A549 (cell line): ENCODE measurements at regions not wholly inside any gene's neighbourhood (a gene's known extent, or its start where the extent isn't known, plus 50 kb on each side); places are given as distances from the start of the nearest gene placed in this dataset.

Experiments
- BHLHE40 ChIP-seq: IDR thresholded peaks from 2 replicates; pipeline ENCODE4 v1.6.1; 2012; ENCODE audit warnings: low read depth, low read length, inconsistent platforms
- CBX2 ChIP-seq: fragments of 200-600 bp; sonication (generic); IDR thresholded peaks from 2 replicates; pipeline ENCODE4 v1.6.1; 2016; ENCODE audit warnings: low read depth, mild to moderate bottlenecking, borderline replicate concordance
- EP300 ChIP-seq, 2 experiments: fragments of >200 bp; sonication (Bioruptor Twin); formaldehyde crosslinking; IDR thresholded peaks; 2 replicates in 1 of 2; 3 replicates in 1 of 2; pipeline ENCODE4 v1.6.1; 2016 to 2017
- HOXB5 ChIP-seq: fragments of 250-450 bp; sonication (Bioruptor Pico); IDR thresholded peaks from 2 replicates; pipeline ENCODE4 v1.5.0; 2020; ENCODE audit warnings: mild to moderate bottlenecking, moderate library complexity
- KDM1A ChIP-seq: fragments of 200-600 bp; sonication (generic); IDR thresholded peaks from 2 replicates; pipeline ENCODE4 v1.6.1; 2016; ENCODE audit warnings: low read depth, mild to moderate bottlenecking
- MAFK ChIP-seq: fragments of 450-650 bp; IDR thresholded peaks from 2 replicates; pipeline ENCODE4 v1.6.1; 2014; ENCODE audit not compliant: partially characterized antibody
- POLR2A ChIP-seq: IDR thresholded peaks from 2 replicates; pipeline ENCODE4 v1.6.1; 2012; ENCODE audit warnings: mild to moderate bottlenecking, low read length
- RARB ChIP-seq: fragments of 250-450 bp; sonication (Bioruptor Pico); IDR thresholded peaks from 2 replicates; pipeline ENCODE4 v1.8.0; 2021; ENCODE audit warnings: mild to moderate bottlenecking, moderate library complexity
- TP53 ChIP-seq: fragments of 250-450 bp; sonication (Bioruptor Pico); IDR thresholded peaks from 2 replicates; pipeline ENCODE4 v1.5.0; 2021; ENCODE audit warnings: mild to moderate bottlenecking, moderate library complexity
- TF ChIP-seq, protein P1 (sequence below): fragments of >200 bp; sonication (Bioruptor Twin); formaldehyde crosslinking; IDR thresholded peaks from 3 replicates; pipeline ENCODE4 v1.5.1; 2016
- TF ChIP-seq, protein P2 (sequence below): fragments of 450-650 bp; IDR thresholded peaks from 2 replicates; pipeline ENCODE4 v1.6.1; 2014; ENCODE audit warnings: antibody characterized with exemption

- TF ChIP-seq, protein P1, sequence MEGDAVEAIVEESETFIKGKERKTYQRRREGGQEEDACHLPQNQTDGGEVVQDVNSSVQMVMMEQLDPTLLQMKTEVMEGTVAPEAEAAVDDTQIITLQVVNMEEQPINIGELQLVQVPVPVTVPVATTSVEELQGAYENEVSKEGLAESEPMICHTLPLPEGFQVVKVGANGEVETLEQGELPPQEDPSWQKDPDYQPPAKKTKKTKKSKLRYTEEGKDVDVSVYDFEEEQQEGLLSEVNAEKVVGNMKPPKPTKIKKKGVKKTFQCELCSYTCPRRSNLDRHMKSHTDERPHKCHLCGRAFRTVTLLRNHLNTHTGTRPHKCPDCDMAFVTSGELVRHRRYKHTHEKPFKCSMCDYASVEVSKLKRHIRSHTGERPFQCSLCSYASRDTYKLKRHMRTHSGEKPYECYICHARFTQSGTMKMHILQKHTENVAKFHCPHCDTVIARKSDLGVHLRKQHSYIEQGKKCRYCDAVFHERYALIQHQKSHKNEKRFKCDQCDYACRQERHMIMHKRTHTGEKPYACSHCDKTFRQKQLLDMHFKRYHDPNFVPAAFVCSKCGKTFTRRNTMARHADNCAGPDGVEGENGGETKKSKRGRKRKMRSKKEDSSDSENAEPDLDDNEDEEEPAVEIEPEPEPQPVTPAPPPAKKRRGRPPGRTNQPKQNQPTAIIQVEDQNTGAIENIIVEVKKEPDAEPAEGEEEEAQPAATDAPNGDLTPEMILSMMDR: no peak
- TF ChIP-seq POLR2A (no peak), EP300 (IDR thresholded peaks at IDR 0.05) (no peak), TP53 (no peak), HOXB5 (CRISPR knock-in tag) (no peak), RARB (no peak), KDM1A (no peak), MAFK (no peak), CBX2 (no peak), BHLHE40 (no peak)
- TF ChIP-seq, protein P2, sequence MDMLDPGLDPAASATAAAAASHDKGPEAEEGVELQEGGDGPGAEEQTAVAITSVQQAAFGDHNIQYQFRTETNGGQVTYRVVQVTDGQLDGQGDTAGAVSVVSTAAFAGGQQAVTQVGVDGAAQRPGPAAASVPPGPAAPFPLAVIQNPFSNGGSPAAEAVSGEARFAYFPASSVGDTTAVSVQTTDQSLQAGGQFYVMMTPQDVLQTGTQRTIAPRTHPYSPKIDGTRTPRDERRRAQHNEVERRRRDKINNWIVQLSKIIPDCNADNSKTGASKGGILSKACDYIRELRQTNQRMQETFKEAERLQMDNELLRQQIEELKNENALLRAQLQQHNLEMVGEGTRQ: no peak
These were observed 590.5 kb downstream of the CDH11 start for GRCh38 chr16:64531401-64531800.
